HG02798 (cell line): ENCODE measurements at regions not wholly inside any gene's neighbourhood (a gene's known extent, or its start where the extent isn't known, plus 50 kb on each side); places are given as distances from the start of the nearest gene placed in this dataset.

Experiments
- ATAC-seq: cut with Tn5 transposase; IDR thresholded peaks from one replicate; pipeline ENCODE4 v1.9.1; 2021; ENCODE audit warnings: mild to moderate bottlenecking; ENCODE audit not compliant: unreplicated experiment, poor library complexity

- no peak for ATAC-seq
Observed at GRCh38 chr9:22383718-22384117, 62.9 kb upstream of the DMRTA1 start.

GRCh38 chr9:22389271-22389670 lies 57.4 kb upstream of the DMRTA1 start:
- ATAC-seq = no peak

- ATAC-seq = no peak
Observed at GRCh38 chr9:22392523-22392922, 54.1 kb upstream of the DMRTA1 start.

GRCh38 chr9:22395687-22396141 lies 50.9 kb upstream of the DMRTA1 start:
- no peak for ATAC-seq
